DND-41 (cell line): ENCODE measurements at regions not wholly inside any gene's neighbourhood (a gene's known extent, or its start where the extent isn't known, plus 50 kb on each side); places are given as distances from the start of the nearest gene placed in this dataset.

Experiments used
- ATAC-seq: fragments of 200-7000 bp; cut with Tn5 transposase; 3 replicates; pipeline ENCODE4 v1.9.1; 2021; ENCODE audit warnings: low read depth; ENCODE audit not compliant: insufficient read depth
- DNase-seq: peaks from one replicate; pipeline ENCODE4 v3.0.0-alpha.2; 2020
- H2AFZ ChIP-seq: 2 replicates; pipeline ENCODE4 v1.6.0; 2012; ENCODE audit warnings: low read depth, low read length
- H3K27ac ChIP-seq: 2 replicates; pipeline ENCODE4 v1.5.1; 2012; ENCODE audit warnings: low read length, inconsistent platforms
- H3K27me3 ChIP-seq: fragments of 200-600 bp; sonication (generic); 2 replicates; pipeline ENCODE4 v1.6.0; 2012; ENCODE audit warnings: low read length, mild to moderate bottlenecking, inconsistent platforms; ENCODE audit not compliant: insufficient read depth, poor library complexity
- H3K36me3 ChIP-seq: 2 replicates; pipeline ENCODE4 v1.5.1; 2012; ENCODE audit warnings: low read length, inconsistent platforms; ENCODE audit not compliant: insufficient read depth
- H3K4me1 ChIP-seq: 2 replicates; pipeline ENCODE4 v1.5.1; 2012; ENCODE audit warnings: mild to moderate bottlenecking, low read length; ENCODE audit not compliant: insufficient read depth
- H3K4me2 ChIP-seq: 2 replicates; pipeline ENCODE4 v1.6.0; 2012; ENCODE audit warnings: mild to moderate bottlenecking, moderate library complexity, low read length, inconsistent platforms; ENCODE audit not compliant: insufficient read depth
- H3K4me3 ChIP-seq, 2 experiments: fragments of 200-600 bp in 1 of 2; shearing (Covaris generic) in 1 of 2; 2 replicates each; pipeline ENCODE4 v1.5.1; 2012 to 2016; ENCODE audit warnings: inconsistent platforms in 2 of 2, low read length in 2 of 2, mild to moderate bottlenecking in 2 of 2, low read depth in 1 of 2, moderate library complexity in 1 of 2
- H3K79me2 ChIP-seq: 2 replicates; pipeline ENCODE4 v1.6.0; 2012; ENCODE audit warnings: low read length, inconsistent platforms; ENCODE audit not compliant: insufficient read depth
- H3K9ac ChIP-seq: 2 replicates; pipeline ENCODE4 v1.6.0; 2012; ENCODE audit warnings: low read depth, mild to moderate bottlenecking, inconsistent platforms, low read length, moderate library complexity
- H3K9me3 ChIP-seq: 2 replicates; pipeline ENCODE4 v1.5.1; 2012; ENCODE audit warnings: low read length, moderate library complexity, mild to moderate bottlenecking, inconsistent platforms; ENCODE audit not compliant: insufficient read depth, severe bottlenecking
- H4K20me1 ChIP-seq: 2 replicates; pipeline ENCODE4 v1.6.0; 2012; ENCODE audit warnings: low read length; ENCODE audit not compliant: insufficient read depth
- CTCF ChIP-seq: IDR thresholded peaks from 2 replicates; pipeline ENCODE4 v1.5.1; 2012; ENCODE audit warnings: borderline replicate concordance, low read length, moderate library complexity, mild to moderate bottlenecking; ENCODE audit not compliant: poor library complexity, severe bottlenecking; ENCODE audit errors: extremely low read depth
- EZH2 ChIP-seq: IDR thresholded peaks from 3 replicates; pipeline ENCODE4 v1.6.1; 2012; ENCODE audit warnings: borderline replicate concordance, low read depth, mild to moderate bottlenecking, moderate library complexity, low read length, inconsistent platforms; ENCODE audit not compliant: severe bottlenecking

- ATAC-seq, result no peak
- Histone ChIP-seq H3K4me2 (no peak overlapping the region), H3K27me3 (no peaks in the 10 kb centered on the region), H3K27ac (no peak overlapping the region), H3K9me3 (no peaks in the 10 kb centered on the region), H2AFZ (no peak overlapping the region), H3K36me3 (no peaks in the 10 kb centered on the region), H3K9ac (no peak overlapping the region), H3K79me2 (no peaks in the 10 kb centered on the region), H4K20me1 (no peaks in the 10 kb centered on the region), H3K4me3 (no peak overlapping the region), H3K4me1 (no peaks in the 10 kb centered on the region)
- no peak for TF ChIP-seq CTCF
- TF ChIP-seq EZH2, result no peak
- DNase-seq, result no peak
These were observed 479.7 kb downstream of the DNAJB9 start for GRCh38 chr7:109049366-109049765.

GRCh38 chr7:109059089-109059488 lies 489.4 kb downstream of the DNAJB9 start:
- Histone ChIP-seq H3K9ac (no peak overlapping the region), H3K27ac (no peak overlapping the region), H3K4me2 (no peak overlapping the region), H4K20me1 (no peaks in the 10 kb centered on the region), H2AFZ (no peak overlapping the region), H3K4me3 (no peak overlapping the region), H3K79me2 (no peaks in the 10 kb centered on the region), H3K9me3 (no peaks in the 10 kb centered on the region), H3K36me3 (no peaks in the 10 kb centered on the region), H3K4me1 (no peaks in the 10 kb centered on the region), H3K27me3 (no peaks in the 10 kb centered on the region)
- TF ChIP-seq CTCF, result no peak
- no peak for TF ChIP-seq EZH2
- no peak for DNase-seq
- ATAC-seq, result no peak

- no peaks in the 10 kb centered on the region for H3K4me1 ChIP-seq
- H4K20me1 ChIP-seq, result no peaks in the 10 kb centered on the region
- no peak for DNase-seq
- H3K79me2 ChIP-seq, result no peaks in the 10 kb centered on the region
- TF ChIP-seq CTCF (no peak), EZH2 (no peak)
- no peak for ATAC-seq
- no peaks in the 10 kb centered on the region for H3K27me3 ChIP-seq
- no peak overlapping the region for H3K27ac ChIP-seq
- no peak overlapping the region for H3K4me2 ChIP-seq
- no peaks in the 10 kb centered on the region for H3K36me3 ChIP-seq
- H3K4me3 ChIP-seq, result no peak overlapping the region
- no peak overlapping the region for H3K9ac ChIP-seq
- H2AFZ ChIP-seq, result no peak overlapping the region
- H3K9me3 ChIP-seq, result no peaks in the 10 kb centered on the region
These were observed 493.1 kb downstream of the DNAJB9 start for GRCh38 chr7:109062798-109063197.

GRCh38 chr7:109073543-109073942 lies 503.9 kb downstream of the DNAJB9 start:
- no peak overlapping the region for H3K9ac ChIP-seq
- no peak for ATAC-seq
- no peaks in the 10 kb centered on the region for H4K20me1 ChIP-seq
- no peaks in the 10 kb centered on the region for H3K27me3 ChIP-seq
- TF ChIP-seq EZH2 (no peak), CTCF (no peak)
- H3K79me2 ChIP-seq, result no peaks in the 10 kb centered on the region
- H3K27ac ChIP-seq, result no peak overlapping the region
- no peak overlapping the region for H3K4me2 ChIP-seq
- no peak overlapping the region for H3K4me3 ChIP-seq
- no peaks in the 10 kb centered on the region for H3K9me3 ChIP-seq
- no peaks in the 10 kb centered on the region for H3K36me3 ChIP-seq
- no peak overlapping the region for H2AFZ ChIP-seq
- no peak for DNase-seq
- no peaks in the 10 kb centered on the region for H3K4me1 ChIP-seq
